Brain microvascular endothelial cell (primary cell): ENCODE measurements at regions not wholly inside any gene's neighbourhood (a gene's known extent, or its start where the extent isn't known, plus 50 kb on each side); places are given as distances from the start of the nearest gene placed in this dataset.

ENCODE experiments used
- DNase-seq: peaks from one replicate; pipeline ENCODE4 v3.0.0-alpha.2; 2020
- H3K27ac ChIP-seq: fragments of 250-450 bp; sonication (Bioruptor Pico); 2 replicates; pipeline ENCODE4 v1.5.1; 2020; ENCODE audit warnings: mild to moderate bottlenecking, moderate library complexity
- H3K27me3 ChIP-seq: fragments of 250-450 bp; sonication (Bioruptor Pico); replicated peaks from 2 replicates; pipeline ENCODE4 v1.5.1; 2020; ENCODE audit warnings: mild to moderate bottlenecking
- H3K36me3 ChIP-seq: fragments of 250-450 bp; sonication (Bioruptor Pico); replicated peaks from 2 replicates; pipeline ENCODE4 v1.5.1; 2020; ENCODE audit warnings: mild to moderate bottlenecking
- H3K4me3 ChIP-seq: 2 replicates; pipeline ENCODE4 v1.5.1; 2011; ENCODE audit warnings: low read depth, mild to moderate bottlenecking, control low read depth, low read length, moderate library complexity
- in situ Hi-C: cut with HindIII; loops from 2 replicates; pipeline ENCODE4 v1.10.0; 2017; ENCODE audit warnings: low sequenced_read_pairs, low pct_ligation_motif_present
- TF ChIP-seq, protein P1 (sequence below): IDR thresholded peaks from 2 replicates; pipeline ENCODE4 v1.5.1; 2011; ENCODE audit warnings: low read depth, mild to moderate bottlenecking, moderate library complexity, low read length, control low read depth, inconsistent platforms; ENCODE audit errors: missing control alignments

DNA sequence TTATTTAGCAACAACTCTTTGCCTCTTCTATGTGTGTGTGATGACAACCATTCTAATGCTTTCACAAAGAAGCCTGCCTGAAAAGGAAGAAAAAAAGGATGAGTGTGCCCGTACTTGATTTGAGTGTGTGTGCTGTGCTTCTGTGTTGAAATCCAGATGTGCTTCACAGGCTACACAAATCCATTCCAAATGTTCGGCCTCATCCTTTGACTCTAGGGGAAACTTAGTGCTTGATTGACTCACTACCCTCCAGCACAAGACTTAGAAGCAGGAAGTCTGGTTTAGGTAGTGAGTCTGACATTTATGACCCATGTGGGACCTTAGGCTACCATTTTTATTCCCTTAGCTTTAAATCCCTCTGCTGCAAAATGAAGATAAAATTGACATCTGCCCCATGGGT, 108.8 kb upstream of the PLAAT1 start:
- TF ChIP-seq, protein P1, sequence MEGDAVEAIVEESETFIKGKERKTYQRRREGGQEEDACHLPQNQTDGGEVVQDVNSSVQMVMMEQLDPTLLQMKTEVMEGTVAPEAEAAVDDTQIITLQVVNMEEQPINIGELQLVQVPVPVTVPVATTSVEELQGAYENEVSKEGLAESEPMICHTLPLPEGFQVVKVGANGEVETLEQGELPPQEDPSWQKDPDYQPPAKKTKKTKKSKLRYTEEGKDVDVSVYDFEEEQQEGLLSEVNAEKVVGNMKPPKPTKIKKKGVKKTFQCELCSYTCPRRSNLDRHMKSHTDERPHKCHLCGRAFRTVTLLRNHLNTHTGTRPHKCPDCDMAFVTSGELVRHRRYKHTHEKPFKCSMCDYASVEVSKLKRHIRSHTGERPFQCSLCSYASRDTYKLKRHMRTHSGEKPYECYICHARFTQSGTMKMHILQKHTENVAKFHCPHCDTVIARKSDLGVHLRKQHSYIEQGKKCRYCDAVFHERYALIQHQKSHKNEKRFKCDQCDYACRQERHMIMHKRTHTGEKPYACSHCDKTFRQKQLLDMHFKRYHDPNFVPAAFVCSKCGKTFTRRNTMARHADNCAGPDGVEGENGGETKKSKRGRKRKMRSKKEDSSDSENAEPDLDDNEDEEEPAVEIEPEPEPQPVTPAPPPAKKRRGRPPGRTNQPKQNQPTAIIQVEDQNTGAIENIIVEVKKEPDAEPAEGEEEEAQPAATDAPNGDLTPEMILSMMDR: no peak
- Histone ChIP-seq H3K36me3 (no peaks in the 10 kb centered on the region), H3K27me3 (no peaks in the 10 kb centered on the region), H3K4me3 (no peak overlapping the region), H3K27ac (no peak overlapping the region)
- in situ Hi-C loops: no loop called here
- DNase-seq: no peak

- H3K4me3 ChIP-seq: no peak overlapping the region
- TF ChIP-seq, protein P1: no peak
- in situ Hi-C loops: no loop called here
- DNase-seq: no peak
- no peak overlapping the region for H3K27ac ChIP-seq
- H3K27me3 ChIP-seq: no peaks in the 10 kb centered on the region
- H3K36me3 ChIP-seq: no peaks in the 10 kb centered on the region
Measured at GRCh38 chr3:193132964-193133363, 108.1 kb upstream of the PLAAT1 start.

- DNase-seq: peak; percentile 78
Measured at GRCh38 chr3:193134856-193135255, 106.2 kb upstream of the PLAAT1 start.

DNA sequence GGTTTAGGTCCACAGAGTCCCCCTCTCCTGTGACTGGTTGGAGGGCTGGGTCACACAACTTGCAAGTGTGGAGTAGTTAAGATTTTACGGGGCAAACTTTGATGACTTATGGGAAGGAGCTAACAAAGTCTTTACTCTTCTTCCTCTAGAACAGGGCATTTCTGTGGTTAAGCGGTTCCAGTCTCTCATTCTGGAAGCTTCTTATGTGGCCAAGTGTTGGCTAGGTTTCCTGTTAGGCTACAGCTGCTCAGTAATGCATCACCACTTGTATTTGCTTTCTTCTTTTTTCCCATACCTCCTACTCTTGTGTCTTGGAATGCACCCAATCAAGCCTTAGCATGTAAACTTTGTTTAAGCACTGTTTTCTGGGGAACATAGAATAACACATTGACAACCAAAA, 100.6 kb upstream of the PLAAT1 start:
- H3K27me3 ChIP-seq: no peaks in the 10 kb centered on the region
- no peaks in the 10 kb centered on the region for H3K36me3 ChIP-seq
- in situ Hi-C loops: no loop called here
- H3K27ac ChIP-seq: no peak overlapping the region
- TF ChIP-seq, protein P1: no peak
- no peak overlapping the region for H3K4me3 ChIP-seq
- no peak for DNase-seq

More at GRCh38 chr3:193134856-193135255, 106.2 kb upstream of the PLAAT1 start:
- no peak overlapping the region for H3K27ac ChIP-seq
- H3K27me3 ChIP-seq: no peaks in the 10 kb centered on the region
- in situ Hi-C loops: no loop called here
- TF ChIP-seq, protein P1: no peak
- no peaks in the 10 kb centered on the region for H3K36me3 ChIP-seq
- H3K4me3 ChIP-seq: no peak overlapping the region

- TF ChIP-seq, protein P1: no peak
- Histone ChIP-seq H3K4me3 (no peak overlapping the region), H3K36me3 (no peaks in the 10 kb centered on the region), H3K27me3 (no peaks in the 10 kb centered on the region), H3K27ac (no peak overlapping the region)
- DNase-seq: no peak
- in situ Hi-C loops: no loop called here
Measured at GRCh38 chr3:193145248-193145647, 95.8 kb upstream of the PLAAT1 start.

DNA sequence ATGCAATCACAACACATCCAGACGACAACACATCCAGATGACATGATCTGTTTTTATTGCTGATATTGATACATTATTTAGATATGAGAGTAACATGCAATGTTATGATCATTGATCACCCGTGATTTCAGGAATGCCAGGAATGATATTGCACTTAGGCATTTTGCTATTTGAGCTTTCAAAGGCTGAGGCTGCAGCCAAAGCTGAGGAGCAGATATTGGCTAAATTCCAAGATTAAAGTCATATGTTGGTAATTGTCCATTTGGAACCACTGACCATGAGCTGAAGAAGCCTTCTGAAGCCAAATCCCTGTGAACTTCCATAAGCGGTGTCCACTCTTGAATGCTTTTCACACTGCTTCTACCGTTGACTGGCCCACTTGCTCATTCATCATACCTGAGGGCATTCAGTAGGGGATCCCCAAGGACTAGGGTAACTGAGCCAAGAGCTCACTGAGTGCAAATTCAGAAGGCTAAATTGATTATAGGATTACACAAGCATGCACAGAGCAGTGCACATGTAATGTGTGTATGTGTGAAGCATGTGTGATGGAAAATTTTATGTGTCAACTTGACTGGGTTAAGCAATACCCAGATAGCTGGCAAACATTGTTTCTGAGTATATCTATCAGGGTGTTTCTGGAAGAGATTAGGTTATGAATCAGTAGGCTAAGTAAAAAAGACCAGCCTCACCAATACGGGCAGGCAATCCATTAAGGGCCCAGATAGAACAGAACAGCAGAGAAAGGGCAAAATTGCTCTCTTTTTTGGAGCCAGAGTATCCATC, 92.1 kb upstream of the PLAAT1 start:
- in situ Hi-C loops: no loop called here
- H3K27me3 ChIP-seq: no peaks in the 10 kb centered on the region
- no peaks in the 10 kb centered on the region for H3K36me3 ChIP-seq
- DNase-seq: no peak
- H3K27ac ChIP-seq: no peak overlapping the region
- TF ChIP-seq, protein P1: no peak
- no peak overlapping the region for H3K4me3 ChIP-seq
